ENCODE measurements at regions not wholly inside any gene's neighbourhood (a gene's known extent, or its start where the extent isn't known, plus 50 kb on each side); places are given as distances from the start of the nearest gene placed in this dataset.
"Not testable (repeated sequence)": the region's sequence is repeated elsewhere in the genome, so short reads cannot be mapped to it uniquely, and the experiment has no call there.

DNA sequence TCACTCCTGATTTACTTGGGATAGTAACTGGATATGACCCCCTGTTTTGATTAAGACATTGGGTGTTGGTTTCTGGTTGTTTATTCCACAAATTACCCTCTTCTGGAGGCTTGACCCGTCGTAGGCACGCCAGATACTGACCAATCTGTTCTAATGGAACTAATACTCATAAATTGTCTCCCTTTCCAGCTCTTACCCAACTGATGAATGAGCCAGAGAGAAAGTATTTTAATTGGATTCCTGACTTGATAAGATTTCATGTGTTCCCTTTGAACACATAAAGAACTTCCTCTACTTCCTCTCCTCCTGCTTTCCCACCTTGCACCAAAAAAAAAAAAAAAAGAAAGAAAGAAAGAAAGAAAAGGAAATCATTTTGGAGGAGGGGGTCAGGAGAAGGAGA is 340.9 kb downstream of the PCNX1 start:
- H3K9me3 ChIP-seq, result no peaks in the 10 kb centered on the region
- ATAC-seq (ENCODE audit: insufficient number of reproducible peaks, low FRiP score, low read depth) (no peak), DNase-seq (ENCODE audit: low spot score) (no peak)
- H3K27me3 ChIP-seq (replicated peaks; ENCODE audit: insufficient read depth), result no peaks in the 10 kb centered on the region
- TF ChIP-seq, protein P1, sequence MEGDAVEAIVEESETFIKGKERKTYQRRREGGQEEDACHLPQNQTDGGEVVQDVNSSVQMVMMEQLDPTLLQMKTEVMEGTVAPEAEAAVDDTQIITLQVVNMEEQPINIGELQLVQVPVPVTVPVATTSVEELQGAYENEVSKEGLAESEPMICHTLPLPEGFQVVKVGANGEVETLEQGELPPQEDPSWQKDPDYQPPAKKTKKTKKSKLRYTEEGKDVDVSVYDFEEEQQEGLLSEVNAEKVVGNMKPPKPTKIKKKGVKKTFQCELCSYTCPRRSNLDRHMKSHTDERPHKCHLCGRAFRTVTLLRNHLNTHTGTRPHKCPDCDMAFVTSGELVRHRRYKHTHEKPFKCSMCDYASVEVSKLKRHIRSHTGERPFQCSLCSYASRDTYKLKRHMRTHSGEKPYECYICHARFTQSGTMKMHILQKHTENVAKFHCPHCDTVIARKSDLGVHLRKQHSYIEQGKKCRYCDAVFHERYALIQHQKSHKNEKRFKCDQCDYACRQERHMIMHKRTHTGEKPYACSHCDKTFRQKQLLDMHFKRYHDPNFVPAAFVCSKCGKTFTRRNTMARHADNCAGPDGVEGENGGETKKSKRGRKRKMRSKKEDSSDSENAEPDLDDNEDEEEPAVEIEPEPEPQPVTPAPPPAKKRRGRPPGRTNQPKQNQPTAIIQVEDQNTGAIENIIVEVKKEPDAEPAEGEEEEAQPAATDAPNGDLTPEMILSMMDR (IDR thresholded peaks at IDR 0.05), result no peak
- peaks cover 10 to 16% of the 10 kb centered on the region in 2 donors for H3K4me1 ChIP-seq (ENCODE audit: control insufficient read depth in 1 of 2, low read depth in 2 of 2)
- no peak overlapping the region for H3K27ac ChIP-seq
- no peak overlapping the region for H3K4me3 ChIP-seq
- H3K36me3 ChIP-seq, result no peaks in the 10 kb centered on the region

DNA sequence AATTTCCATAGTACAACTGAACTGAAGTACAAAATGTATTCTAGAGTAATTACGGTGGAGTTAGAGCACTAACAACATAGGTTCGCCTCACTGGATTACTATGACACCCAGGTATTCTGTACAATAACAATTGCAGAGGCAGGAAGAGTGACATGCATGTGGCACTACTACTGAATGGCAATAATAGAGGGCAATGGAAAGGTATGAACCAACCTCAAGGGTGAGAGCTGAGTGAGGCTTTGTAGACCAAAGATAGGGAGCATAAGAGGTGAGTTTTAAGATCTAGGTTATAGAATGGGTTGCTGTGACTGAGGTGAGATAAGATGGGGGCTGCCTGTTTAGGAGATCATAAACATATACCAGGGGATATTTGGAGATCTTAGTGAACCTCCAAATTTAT is 343.1 kb downstream of the PCNX1 start:
- H3K9me3 ChIP-seq, result no peaks in the 10 kb centered on the region
- DNase-seq (ENCODE audit: low spot score) (no peak), ATAC-seq (ENCODE audit: insufficient number of reproducible peaks, low FRiP score, low read depth) (no peak)
- H3K4me1 ChIP-seq (ENCODE audit: control insufficient read depth in 1 of 2, low read depth in 2 of 2), result no peaks in the 10 kb centered on the region
- H3K4me3 ChIP-seq, result no peak overlapping the region
- no peaks in the 10 kb centered on the region for H3K36me3 ChIP-seq
- H3K27me3 ChIP-seq (replicated peaks; ENCODE audit: insufficient read depth), result no peaks in the 10 kb centered on the region
- TF ChIP-seq, protein P1 (IDR thresholded peaks at IDR 0.05), result no peak
- no peak overlapping the region for H3K27ac ChIP-seq

DNA sequence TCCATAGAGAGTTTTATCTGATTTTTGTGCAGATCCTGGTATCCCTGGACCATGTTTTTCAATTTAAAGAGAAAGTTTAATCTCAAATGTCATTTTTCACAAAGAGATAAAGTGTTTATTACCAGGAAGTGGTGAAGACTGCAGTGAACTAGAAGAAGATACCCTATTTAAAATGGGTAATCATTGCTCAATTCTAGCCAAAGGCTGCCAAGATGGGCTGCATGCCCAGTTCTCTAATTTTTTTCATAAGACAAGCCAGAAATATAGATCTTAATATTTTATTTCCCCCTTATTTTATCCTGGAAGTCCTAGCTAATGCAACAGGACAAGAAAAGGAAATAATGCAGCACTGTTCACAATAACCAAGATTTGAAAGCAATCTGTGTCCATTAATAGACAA is 343.5 kb downstream of the PCNX1 start:
- H3K27me3 ChIP-seq (replicated peaks; ENCODE audit: insufficient read depth), result no peaks in the 10 kb centered on the region
- H3K9me3 ChIP-seq, result no peaks in the 10 kb centered on the region
- TF ChIP-seq, protein P1 (IDR thresholded peaks at IDR 0.05), result no peak
- no peaks in the 10 kb centered on the region for H3K36me3 ChIP-seq
- H3K4me1 ChIP-seq (ENCODE audit: control insufficient read depth in 1 of 2, low read depth in 2 of 2), result no peaks in the 10 kb centered on the region
- ATAC-seq (ENCODE audit: insufficient number of reproducible peaks, low FRiP score, low read depth) (no peak), DNase-seq (ENCODE audit: low spot score) (no peak)
- H3K27ac ChIP-seq, result no peak overlapping the region
- no peak overlapping the region for H3K4me3 ChIP-seq

DNA sequence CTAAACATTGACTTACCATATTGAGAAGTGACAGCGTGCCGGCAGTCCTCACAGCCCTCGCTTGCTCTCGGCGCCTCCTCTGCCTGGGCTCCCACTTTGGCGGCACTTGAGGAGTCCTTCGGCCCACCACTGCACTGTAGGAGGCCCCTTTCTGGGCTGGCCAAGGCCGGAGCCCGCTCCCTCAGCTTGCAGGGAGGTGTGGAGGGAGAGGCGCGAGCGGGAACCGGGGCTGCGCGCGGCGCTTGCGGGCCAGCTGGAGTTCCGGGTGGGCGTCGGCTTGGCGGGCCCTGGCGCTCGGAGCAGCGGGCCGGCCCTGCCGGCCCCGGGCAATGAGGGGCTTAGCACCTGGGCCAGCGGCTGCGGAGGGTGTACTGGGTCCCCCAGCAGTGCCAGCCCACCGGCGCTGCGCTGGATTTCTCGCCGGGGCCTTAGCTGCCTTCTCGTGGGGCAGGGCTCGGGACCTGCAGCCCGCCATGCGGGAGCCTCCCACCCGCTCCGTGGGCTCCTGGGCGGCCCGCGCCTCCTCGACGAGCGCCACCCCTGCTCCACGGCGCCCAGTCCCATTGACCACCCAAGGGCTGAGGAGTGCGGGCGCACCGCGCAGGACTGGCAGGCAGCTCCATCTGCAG is 346.9 kb downstream of the PCNX1 start:
- H3K9me3 ChIP-seq; DNase-seq (ENCODE audit: low spot score); ATAC-seq (ENCODE audit: insufficient number of reproducible peaks, low FRiP score, low read depth); H3K27me3 ChIP-seq (replicated peaks; ENCODE audit: insufficient read depth); H3K4me1 ChIP-seq (ENCODE audit: control insufficient read depth in 1 of 2, low read depth in 2 of 2); H3K27ac ChIP-seq; H3K36me3 ChIP-seq: not testable (repeated sequence)
- peak overlapping the region; percentile 48 for H3K4me3 ChIP-seq

DNA sequence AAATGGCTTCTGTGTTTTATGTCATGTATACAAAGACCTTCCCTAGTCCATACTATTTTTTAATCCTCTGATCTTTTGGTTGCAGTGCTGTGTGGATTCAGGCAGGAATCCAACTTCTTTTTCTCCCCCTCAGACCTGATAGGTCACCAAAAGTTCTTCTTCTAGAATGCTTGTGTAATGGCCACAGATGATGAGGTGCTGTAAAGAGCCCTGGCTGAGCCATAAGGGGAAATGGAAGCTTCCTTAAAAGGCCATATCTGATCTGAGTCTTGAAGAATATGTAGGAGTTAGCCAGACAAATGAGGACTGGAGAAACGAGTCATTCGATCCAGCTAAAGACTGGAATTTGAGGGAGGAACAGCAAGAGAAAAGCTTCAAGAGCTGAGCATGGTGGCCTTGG is 353.9 kb downstream of the PCNX1 start:
- Histone ChIP-seq H3K27ac (no peak overlapping the region), H3K27me3 (replicated peaks; ENCODE audit: insufficient read depth) (no peaks in the 10 kb centered on the region), H3K36me3 (no peaks in the 10 kb centered on the region), H3K4me1 (ENCODE audit: control insufficient read depth in 1 of 2, low read depth in 2 of 2) (no peaks in the 10 kb centered on the region), H3K4me3 (no peak overlapping the region), H3K9me3 (peaks cover 12% of the 10 kb centered on the region)
- ATAC-seq (ENCODE audit: insufficient number of reproducible peaks, low FRiP score, low read depth) (no peak), DNase-seq (ENCODE audit: low spot score) (no peak)
- TF ChIP-seq, protein P1 (IDR thresholded peaks at IDR 0.05), result no peak

DNA sequence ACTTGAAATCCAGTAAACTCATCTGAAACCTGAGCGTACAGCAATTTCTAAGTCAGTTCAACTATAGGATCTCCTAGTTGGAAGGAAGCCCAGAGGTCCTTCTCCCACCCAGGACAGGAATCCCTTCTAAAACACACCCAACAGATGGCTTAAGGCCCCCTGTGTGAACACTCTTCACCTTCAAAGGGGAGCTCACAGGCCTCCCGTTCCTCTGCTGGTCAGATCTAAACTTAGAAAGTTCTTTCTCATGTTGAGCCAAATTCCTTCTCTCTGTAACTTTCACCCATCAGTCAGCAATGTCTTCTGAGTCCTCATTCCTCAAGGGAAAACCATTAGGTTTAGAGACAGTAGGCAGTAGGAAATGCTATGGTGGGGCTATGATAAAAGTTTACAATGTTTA is 355.2 kb downstream of the PCNX1 start:
- Histone ChIP-seq H3K27me3 (replicated peaks; ENCODE audit: insufficient read depth) (no peaks in the 10 kb centered on the region), H3K4me3 (no peak overlapping the region), H3K4me1 (ENCODE audit: control insufficient read depth in 1 of 2, low read depth in 2 of 2) (peaks cover under 1 to 5% of the 10 kb centered on the region in 2 donors), H3K9me3 (peaks cover 12% of the 10 kb centered on the region), H3K36me3 (no peaks in the 10 kb centered on the region), H3K27ac (no peak overlapping the region)
- DNase-seq (ENCODE audit: low spot score), result no peak
- ATAC-seq (ENCODE audit: insufficient number of reproducible peaks, low FRiP score, low read depth), result no peak
- TF ChIP-seq, protein P1 (IDR thresholded peaks at IDR 0.05), result no peak
